ENCODE measurements at regions not wholly inside any gene's neighbourhood (a gene's known extent, or its start where the extent isn't known, plus 50 kb on each side); places are given as distances from the start of the nearest gene placed in this dataset.
"Not testable (repeated sequence)": the region's sequence is repeated elsewhere in the genome, so short reads cannot be mapped to it uniquely, and the experiment has no call there.

DNA sequence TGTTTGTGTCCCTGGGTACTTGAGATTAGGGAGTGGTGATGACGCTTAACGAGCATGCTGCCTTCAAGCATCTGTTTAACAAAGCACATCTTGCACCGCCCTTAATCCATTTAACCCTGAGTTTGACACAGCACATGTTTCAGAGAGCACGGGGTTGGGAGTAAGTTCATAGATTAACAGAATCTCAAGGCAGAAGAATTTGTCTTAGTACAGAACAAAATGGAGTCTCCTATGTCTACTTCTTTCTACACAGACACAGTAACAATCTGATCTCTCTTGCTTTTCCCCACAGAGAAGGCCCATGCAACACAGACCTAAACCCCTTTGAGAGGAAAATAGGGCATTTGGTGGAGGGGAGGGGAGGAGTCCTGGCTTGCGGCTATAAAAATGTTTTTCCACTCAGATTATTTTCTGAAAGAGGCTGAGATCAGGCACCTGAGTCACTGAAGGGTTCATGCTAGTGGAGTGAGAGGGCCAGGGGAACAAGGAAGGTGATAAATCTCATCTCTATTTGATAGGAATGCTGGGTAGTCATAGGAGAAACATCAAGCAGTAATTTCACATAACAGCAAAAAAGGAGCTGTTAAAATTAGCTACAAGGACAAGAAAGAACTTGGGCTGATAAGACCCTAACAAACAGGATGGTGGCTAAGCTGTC is 136.9 kb downstream of the OR2B2 start:
- TF ChIP-seq, protein P1, sequence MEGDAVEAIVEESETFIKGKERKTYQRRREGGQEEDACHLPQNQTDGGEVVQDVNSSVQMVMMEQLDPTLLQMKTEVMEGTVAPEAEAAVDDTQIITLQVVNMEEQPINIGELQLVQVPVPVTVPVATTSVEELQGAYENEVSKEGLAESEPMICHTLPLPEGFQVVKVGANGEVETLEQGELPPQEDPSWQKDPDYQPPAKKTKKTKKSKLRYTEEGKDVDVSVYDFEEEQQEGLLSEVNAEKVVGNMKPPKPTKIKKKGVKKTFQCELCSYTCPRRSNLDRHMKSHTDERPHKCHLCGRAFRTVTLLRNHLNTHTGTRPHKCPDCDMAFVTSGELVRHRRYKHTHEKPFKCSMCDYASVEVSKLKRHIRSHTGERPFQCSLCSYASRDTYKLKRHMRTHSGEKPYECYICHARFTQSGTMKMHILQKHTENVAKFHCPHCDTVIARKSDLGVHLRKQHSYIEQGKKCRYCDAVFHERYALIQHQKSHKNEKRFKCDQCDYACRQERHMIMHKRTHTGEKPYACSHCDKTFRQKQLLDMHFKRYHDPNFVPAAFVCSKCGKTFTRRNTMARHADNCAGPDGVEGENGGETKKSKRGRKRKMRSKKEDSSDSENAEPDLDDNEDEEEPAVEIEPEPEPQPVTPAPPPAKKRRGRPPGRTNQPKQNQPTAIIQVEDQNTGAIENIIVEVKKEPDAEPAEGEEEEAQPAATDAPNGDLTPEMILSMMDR (conservative IDR thresholded peaks at IDR 0.05; ENCODE audit: low read depth, low read length), result not testable (repeated sequence)
- not testable (repeated sequence) for TF ChIP-seq EZH2 (IDR thresholded peaks at IDR 0.05; ENCODE audit: low read length, unreplicated experiment); EZH2phosphoT487 (IDR thresholded peaks at IDR 0.05; ENCODE audit: borderline replicate concordance, low read length)

Data from PC-3 (cell line).